GM12878 (cell line): ENCODE measurements at regions not wholly inside any gene's neighbourhood (a gene's known extent, or its start where the extent isn't known, plus 50 kb on each side); places are given as distances from the start of the nearest gene placed in this dataset.

Source experiments
- ATAC-seq: fragments of 200-7000 bp; cut with Tn5 transposase; 3 replicates; pipeline ENCODE4 v1.9.1; 2020; ENCODE audit warnings: mild to moderate bottlenecking, moderate library complexity
- BruUV-seq: library from RNA; stranded (reverse); fragments of 400-500 nt; replicated peaks from 2 replicates; lab custom pipeline; 2021; lab: Mats Ljungman, UMichigan
- CTCF ChIA-PET: fragments of 300-600 bp; sonication (Branson Sonifier 250); formaldehyde crosslinking; extraction: SDS; loops from one replicate; lab custom pipeline; 2021; ENCODE audit warnings: inconsistent platforms; lab: Yijun Ruan, JAX
- POLR2A ChIA-PET: fragments of 350-600 bp; formaldehyde crosslinking; extraction: SDS; loops from one replicate; lab custom pipeline; 2021; ENCODE audit warnings: inconsistent platforms; lab: Charles Lee
- RAD21 ChIA-PET: fragments of 300-600 bp; sonication (Branson Sonifier 250); formaldehyde crosslinking; loops from one replicate; lab custom pipeline; 2023; ENCODE audit warnings: antibody characterized with exemption; ENCODE audit not compliant: unreplicated experiment; lab: Charles Lee
- SMC1A ChIA-PET: fragments of 300-600 bp; sonication (Branson Sonifier 250); formaldehyde crosslinking; loops from one replicate; lab custom pipeline; 2023; ENCODE audit not compliant: unreplicated experiment, uncharacterized antibody; lab: Charles Lee
- DNase-seq: peaks from one replicate; pipeline ENCODE4 v3.0.0-alpha.2; 2011; ENCODE audit warnings: low read depth, low spot score
- FAIRE-seq: peaks from 3 replicates; lab custom pipeline; 2011; peaks lifted over from hg19 to GRCh38; lab: Jason Lieb, UNC
- H2AFZ ChIP-seq: 2 replicates; pipeline ENCODE4 v1.6.0; 2011; ENCODE audit warnings: low read depth, low read length, control low read depth; ENCODE audit not compliant: control insufficient read depth
- H3K27ac ChIP-seq: 2 replicates; pipeline ENCODE4 v1.5.1; 2011; ENCODE audit warnings: control low read depth; ENCODE audit not compliant: control insufficient read depth, insufficient read depth
- H3K27me3 ChIP-seq, 2 experiments: replicated peaks in 1 of 2; 2 replicates each; pipeline versions ENCODE4 v1.6.0 to v1.6.1; 2011; ENCODE audit warnings: low read length in 1 of 2; ENCODE audit not compliant: control insufficient read depth in 2 of 2, insufficient read depth in 2 of 2
- H3K36me3 ChIP-seq, 2 experiments: 2 replicates each; pipeline ENCODE4 v1.5.1; 2011; ENCODE audit warnings: low read length in 1 of 2; ENCODE audit not compliant: control insufficient read depth in 2 of 2, insufficient read depth in 2 of 2
- H3K4me1 ChIP-seq: 2 replicates; pipeline ENCODE4 v1.6.1; 2011; ENCODE audit warnings: mild to moderate bottlenecking, low read length, moderate library complexity, mixed read lengths; ENCODE audit not compliant: control insufficient read depth, insufficient read depth
- H3K4me2 ChIP-seq: 2 replicates; pipeline ENCODE4 v1.6.0; 2011; ENCODE audit warnings: control low read depth; ENCODE audit not compliant: control insufficient read depth, insufficient read depth
- H3K4me3 ChIP-seq: fragments of 200-600 bp; sonication (generic); 2 replicates; pipeline ENCODE4 v1.5.1; 2016
- H3K79me2 ChIP-seq: 2 replicates; pipeline ENCODE4 v1.6.0; 2011; ENCODE audit warnings: low read length; ENCODE audit not compliant: control insufficient read depth, insufficient read depth
- H3K9ac ChIP-seq: 2 replicates; pipeline ENCODE4 v1.8.0; 2011; ENCODE audit warnings: low read length, control low read depth, mixed read lengths; ENCODE audit not compliant: control insufficient read depth, insufficient read depth
- H3K9me3 ChIP-seq: replicated peaks from 3 replicates; pipeline ENCODE4 v1.5.1; 2011; ENCODE audit warnings: mild to moderate bottlenecking, low read length; ENCODE audit not compliant: control insufficient read depth, insufficient read depth
- H4K20me1 ChIP-seq: 2 replicates; pipeline ENCODE4 v1.6.0; 2011; ENCODE audit not compliant: control insufficient read depth, insufficient read depth
- BACH1 ChIP-seq: fragments of 450-650 bp; IDR thresholded peaks from 2 replicates; pipeline ENCODE4 v1.6.1; 2017; ENCODE audit warnings: mild to moderate bottlenecking, borderline replicate concordance
- CREB1 ChIP-seq: IDR thresholded peaks from 2 replicates; pipeline ENCODE4 v1.6.1; 2012; ENCODE audit warnings: low read depth, mild to moderate bottlenecking, inconsistent platforms
- CREM ChIP-seq: IDR thresholded peaks from 2 replicates; pipeline ENCODE4 v1.6.1; 2014; ENCODE audit warnings: antibody characterized with exemption, low read depth
- EZH2 ChIP-seq: IDR thresholded peaks from 2 replicates; pipeline ENCODE4 v1.6.1; 2012; ENCODE audit warnings: low read depth, mild to moderate bottlenecking, control low read depth, inconsistent platforms, low read length, borderline replicate concordance; ENCODE audit not compliant: control insufficient read depth
- FOXK2 ChIP-seq: fragments of 450-650 bp; IDR thresholded peaks from 2 replicates; pipeline ENCODE4 v1.6.1; 2017; ENCODE audit warnings: mild to moderate bottlenecking, moderate library complexity
- HDAC6 ChIP-seq: fragments of 200-600 bp; sonication (generic); IDR thresholded peaks from one replicate; pipeline ENCODE4 v1.8.0; 2017; ENCODE audit warnings: antibody characterized with exemption; ENCODE audit not compliant: unreplicated experiment
- JUNB ChIP-seq: IDR thresholded peaks from 2 replicates; pipeline ENCODE4 v1.6.1; 2016; ENCODE audit warnings: antibody characterized with exemption, mild to moderate bottlenecking
- MLLT1 ChIP-seq: fragments of 450-650 bp; IDR thresholded peaks from 2 replicates; pipeline ENCODE4 v1.6.1; 2016; ENCODE audit warnings: mild to moderate bottlenecking
- POLR2A ChIP-seq: IDR thresholded peaks from 2 replicates; pipeline ENCODE4 v1.6.1; 2011; ENCODE audit warnings: low read depth, mild to moderate bottlenecking, low read length
- RB1 ChIP-seq: fragments of 450-650 bp; formaldehyde crosslinking; IDR thresholded peaks from 2 replicates; pipeline ENCODE4 v1.6.1; 2017; ENCODE audit warnings: mild to moderate bottlenecking, borderline replicate concordance
- SKIL ChIP-seq: fragments of 450-650 bp; IDR thresholded peaks from 2 replicates; pipeline ENCODE4 v1.6.1; 2017; ENCODE audit warnings: mild to moderate bottlenecking, low read depth, inconsistent platforms; ENCODE audit not compliant: poor library complexity, severe bottlenecking
- SREBF2 ChIP-seq: IDR thresholded peaks from 2 replicates; pipeline ENCODE4 v1.6.1; 2012; ENCODE audit warnings: mild to moderate bottlenecking, low read length
- USF1 ChIP-seq: IDR thresholded peaks from 2 replicates; pipeline ENCODE4 v1.6.1; 2011; ENCODE audit warnings: borderline replicate concordance, low read depth, mild to moderate bottlenecking, moderate library complexity, mixed read lengths, low read length; ENCODE audit not compliant: insufficient read depth; ENCODE audit errors: extremely low read length
- ZBTB40 ChIP-seq: fragments of 450-650 bp; IDR thresholded peaks from 2 replicates; pipeline ENCODE4 v1.6.1; 2016; ENCODE audit warnings: mild to moderate bottlenecking, moderate library complexity, borderline replicate concordance
- ZNF384 ChIP-seq: IDR thresholded peaks from 2 replicates; pipeline ENCODE4 v1.6.1; 2012; ENCODE audit warnings: low read depth, mild to moderate bottlenecking, low read length, improper control_type of control experiment, borderline replicate concordance
- WGBS: methylation state at CpG from one replicate; pipeline ENCODE4 v1.1.6; 2016; ENCODE audit warnings: low lambda C conversion rate; ENCODE audit not compliant: insufficient replicate concordance, insufficient coverage; ENCODE audit errors: missing lambda C conversion rate; 5-methylcytosine and 5-hydroxymethylcytosine counted together
- in situ Hi-C: fragments of 300-500 bp; cut with MboI; formaldehyde crosslinking; loops from 9 replicates; pipeline ENCODE4 v1.14.3; 2018; ENCODE audit warnings: mixed read lengths
- intact Hi-C: fragments of 100-400 bp; cut with micrococcal nuclease; formaldehyde crosslinking; loops from one replicate; pipeline ENCODE4 v1.14.2; 2022; ENCODE audit not compliant: unreplicated experiment

GRCh38 chr12:88638388-88638787 lies 58.1 kb upstream of the KITLG start:
- no peak overlapping the region for H3K9ac ChIP-seq
- 14% methylated on average over 3 of the region's 3 CpGs for WGBS
- H3K27ac ChIP-seq: no peak overlapping the region
- TF ChIP-seq USF1: no peak
- TF ChIP-seq CREB1: no peak
- TF ChIP-seq HDAC6: no peak
- TF ChIP-seq SKIL: no peak
- no peak for TF ChIP-seq FOXK2
- no peak for TF ChIP-seq BACH1
- no peak for TF ChIP-seq SREBF2
- TF ChIP-seq CREM: no peak
- no peak for TF ChIP-seq JUNB
- TF ChIP-seq MLLT1: no peak
- no peak for TF ChIP-seq ZBTB40
- no peak for TF ChIP-seq RB1
- TF ChIP-seq EZH2: no peak
- no peak for TF ChIP-seq POLR2A
- no peak for TF ChIP-seq ZNF384
- no peaks in the 10 kb centered on the region for H3K79me2 ChIP-seq
- no peaks in the 10 kb centered on the region for H3K4me1 ChIP-seq
- FAIRE-seq (no peak), ATAC-seq (no peak), DNase-seq (no peak)
- in situ Hi-C loops (no loop called here), intact Hi-C loops (loop anchor here (10.0 kb wide), 1 partner anchor 484 kb away; no protein-coding TSS in a partner anchor)
- ChIA-PET POLR2A (no interaction called here), CTCF (interaction anchor here (0.7 to 2.2 kb wide), 2 partner anchors 226 to 355 kb away, joined by 3 to 7 read pairs; no protein-coding TSS in a partner anchor), RAD21 (no interaction called here), SMC1A (interaction anchor here (4.0 kb wide), 1 partner anchor 11 kb away, joined by 13 read pairs; no protein-coding TSS in a partner anchor)
- no peak overlapping the region for H2AFZ ChIP-seq
- no peaks in the 10 kb centered on the region for H3K9me3 ChIP-seq
- no peak overlapping the region for H3K4me3 ChIP-seq
- no peaks in the 10 kb centered on the region for H4K20me1 ChIP-seq
- no TSS peak for BruUV-seq
- no peaks in the 10 kb centered on the region for H3K36me3 ChIP-seq
- no peak overlapping the region for H3K4me2 ChIP-seq
- H3K27me3 ChIP-seq: no peaks in the 10 kb centered on the region
